Endothelial cell of umbilical vein (primary cell): ENCODE measurements at regions not wholly inside any gene's neighbourhood (a gene's known extent, or its start where the extent isn't known, plus 50 kb on each side); places are given as distances from the start of the nearest gene placed in this dataset.

ENCODE experiments used
- BruUV-seq: library from RNA; stranded (reverse); fragments of 400-500 nt; replicated peaks from 2 replicates; lab custom pipeline; 2021; lab: Mats Ljungman, UMichigan
- CTCF ChIA-PET: fragments of 300-600, 350-600 bp; sonication (Branson Sonifier 250); formaldehyde crosslinking; loops from one replicate; lab custom pipeline; 2021; ENCODE audit warnings: antibody characterized with exemption, inconsistent platforms; lab: Charles Lee
- POLR2A ChIA-PET: fragments of 300-600, 350-600 bp; sonication (Branson Sonifier 250); formaldehyde crosslinking; loops from one replicate; lab custom pipeline; 2021; ENCODE audit warnings: antibody characterized with exemption, inconsistent platforms; lab: Charles Lee
- DNase-seq: peaks from one replicate; pipeline ENCODE4 v3.0.0-alpha.2; 2011; ENCODE audit warnings: low read depth, low spot score
- FAIRE-seq: peaks from 2 replicates; lab custom pipeline; 2011; peaks lifted over from hg19 to GRCh38; lab: Jason Lieb, UNC
- H2AFZ ChIP-seq: 2 replicates; pipeline ENCODE4 v1.6.0; 2012; ENCODE audit warnings: low read depth, low read length, control low read depth, inconsistent platforms
- H3K27ac ChIP-seq: 2 replicates; pipeline ENCODE4 v1.5.1; 2011; ENCODE audit warnings: low read depth, mild to moderate bottlenecking, control low read depth, low read length, moderate library complexity; ENCODE audit not compliant: insufficient read depth
- H3K27me3 ChIP-seq, 2 experiments: 2 replicates each; pipeline versions ENCODE4 v1.6.0 to v1.6.1; 2011; ENCODE audit warnings: low read length in 2 of 2, mixed read lengths in 1 of 2; ENCODE audit not compliant: control insufficient read depth in 2 of 2, insufficient read depth in 2 of 2
- H3K36me3 ChIP-seq, 2 experiments: 2 replicates in 1 of 2; 3 replicates in 1 of 2; pipeline ENCODE4 v1.5.1; 2011; ENCODE audit warnings: low read length in 2 of 2, mild to moderate bottlenecking in 1 of 2, moderate library complexity in 1 of 2; ENCODE audit not compliant: control insufficient read depth in 2 of 2, insufficient read depth in 2 of 2; ENCODE audit errors: extremely low read depth in 1 of 2
- H3K4me1 ChIP-seq: 3 replicates; pipeline ENCODE4 v1.5.1; 2011; ENCODE audit warnings: mild to moderate bottlenecking, low read length; ENCODE audit not compliant: control insufficient read depth, insufficient read depth; ENCODE audit errors: extremely low read depth
- H3K4me2 ChIP-seq: 2 replicates; pipeline ENCODE4 v1.6.1; 2011; ENCODE audit warnings: low read length, control low read depth, mixed read lengths; ENCODE audit not compliant: insufficient read depth
- H3K4me3 ChIP-seq, 3 experiments: fragments of 200-600 bp in 1 of 3; sonication (generic), shearing (Covaris generic) in 1 of 3; replicated peaks in 1 of 3; 2 replicates each; pipeline ENCODE4 v1.5.1; 2011 to 2016; ENCODE audit warnings: control low read depth in 3 of 3, low read length in 3 of 3, mild to moderate bottlenecking in 2 of 3, inconsistent platforms in 1 of 3, low read depth in 1 of 3, moderate library complexity in 1 of 3; ENCODE audit not compliant: insufficient read depth in 1 of 3
- H3K79me2 ChIP-seq: 2 replicates; pipeline ENCODE4 v1.6.0; 2012; ENCODE audit warnings: low read length, inconsistent platforms; ENCODE audit not compliant: control insufficient read depth, insufficient read depth
- H3K9ac ChIP-seq: replicated peaks from 2 replicates; pipeline ENCODE3; 2011; ENCODE audit warnings: low read length, control low read depth; ENCODE audit not compliant: insufficient read depth; ENCODE audit errors: extremely low read depth
- H3K9me1 ChIP-seq: replicated peaks from 3 replicates; pipeline ENCODE4 v1.6.0; 2011; ENCODE audit warnings: mild to moderate bottlenecking, low read length; ENCODE audit not compliant: control insufficient read depth, insufficient read depth; ENCODE audit errors: extremely low read depth
- H3K9me3 ChIP-seq: replicated peaks from 2 replicates; pipeline ENCODE4 v1.5.1; 2012; ENCODE audit warnings: low read length, inconsistent platforms; ENCODE audit not compliant: control insufficient read depth, insufficient read depth
- H4K20me1 ChIP-seq: replicated peaks from 2 replicates; pipeline ENCODE3; 2011; ENCODE audit warnings: mild to moderate bottlenecking, low read length; ENCODE audit not compliant: control insufficient read depth, insufficient read depth; ENCODE audit errors: extremely low read depth
- EZH2 ChIP-seq: IDR thresholded peaks from 2 replicates; pipeline ENCODE4 v1.6.1; 2012; ENCODE audit warnings: borderline replicate concordance, low read depth, mild to moderate bottlenecking, moderate library complexity, low read length, inconsistent platforms; ENCODE audit not compliant: severe bottlenecking
- FOS ChIP-seq: IDR thresholded peaks from 2 replicates; pipeline ENCODE4 v1.6.1; 2011; ENCODE audit warnings: mild to moderate bottlenecking, low read length, moderate library complexity, borderline replicate concordance; ENCODE audit not compliant: insufficient read depth
- GATA2 ChIP-seq: IDR thresholded peaks from 2 replicates; pipeline ENCODE4 v1.7.0; 2011; ENCODE audit warnings: low read depth, mild to moderate bottlenecking, moderate library complexity, mixed read lengths, low read length; ENCODE audit not compliant: insufficient read length, insufficient read depth
- JUN ChIP-seq: IDR thresholded peaks from 2 replicates; pipeline ENCODE4 v1.6.1; 2011; ENCODE audit warnings: borderline replicate concordance, low read depth; ENCODE audit not compliant: insufficient read length, insufficient read depth
- MYC ChIP-seq: IDR thresholded peaks from one replicate; pipeline ENCODE4 v1.6.1; 2011; ENCODE audit warnings: mild to moderate bottlenecking, low read depth, low read length
- POLR2A ChIP-seq: IDR thresholded peaks from 2 replicates; pipeline ENCODE4 v1.6.1; 2012; ENCODE audit warnings: low read depth, mild to moderate bottlenecking, control low read depth, low read length
- POLR2AphosphoS5 ChIP-seq: IDR thresholded peaks from 2 replicates; pipeline ENCODE4 v1.6.1; 2012; ENCODE audit warnings: low read depth, mild to moderate bottlenecking, control low read depth, low read length, moderate library complexity; ENCODE audit not compliant: insufficient read depth
- dilution Hi-C: fragments of 300-500 bp; cut with MboI; formaldehyde crosslinking; loops from one replicate; pipeline ENCODE4 v1.15.0; 2019; ENCODE audit warnings: low sequenced_read_pairs; ENCODE audit not compliant: extremely low pct_ligation_motif_present
- intact Hi-C: fragments of 100-400 bp; cut with micrococcal nuclease; formaldehyde crosslinking; loops from one replicate; pipeline ENCODE4 v1.10.0; 2022
- TF ChIP-seq, protein P1 (sequence below): IDR thresholded peaks from 2 replicates; pipeline ENCODE4 v1.6.1; 2011; ENCODE audit not compliant: insufficient read depth, insufficient read length
- TF ChIP-seq, protein P2 (sequence below), 2 donors: IDR thresholded peaks; 1 replicate in 1 of 2; 2 replicates in 1 of 2; pipeline ENCODE4 v1.5.1; 2011; ENCODE audit warnings: low read length in 2 of 2, mild to moderate bottlenecking in 2 of 2, moderate library complexity in 2 of 2, control low read depth in 1 of 2, inconsistent platforms in 1 of 2, low read depth in 1 of 2; ENCODE audit not compliant: insufficient read depth in 1 of 2; ENCODE audit errors: extremely low read depth in 1 of 2

DNA sequence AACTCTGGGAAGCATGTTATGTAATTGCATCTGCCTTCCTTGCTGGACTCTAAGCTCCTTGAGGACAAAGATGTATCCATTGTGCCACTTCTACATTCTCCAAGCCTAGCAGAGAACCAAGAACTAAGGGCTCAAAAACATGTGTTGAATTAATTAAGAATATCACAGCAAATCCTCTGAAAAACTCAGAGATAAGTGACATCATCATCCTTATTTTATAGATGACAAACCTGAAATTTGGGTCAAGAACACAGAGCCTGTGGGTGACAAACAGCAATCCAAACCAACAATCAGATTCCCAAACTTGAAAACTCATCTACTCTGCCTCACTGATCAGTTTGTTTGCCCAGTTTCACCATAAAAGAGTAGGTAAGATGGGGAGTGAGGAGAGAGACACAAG is 503.6 kb upstream of the LRRN3 start:
- no peak overlapping the region for H3K4me3 ChIP-seq
- H3K4me2 ChIP-seq = no peak overlapping the region
- H3K79me2 ChIP-seq = no peaks in the 10 kb centered on the region
- no peaks in the 10 kb centered on the region for H3K4me1 ChIP-seq
- no peaks in the 10 kb centered on the region for H3K9me3 ChIP-seq
- TF ChIP-seq POLR2AphosphoS5 (no peak), MYC (no peak), POLR2A (no peak), JUN (no peak), EZH2 (no peak), GATA2 (no peak), FOS (no peak)
- TF ChIP-seq, protein P1, sequence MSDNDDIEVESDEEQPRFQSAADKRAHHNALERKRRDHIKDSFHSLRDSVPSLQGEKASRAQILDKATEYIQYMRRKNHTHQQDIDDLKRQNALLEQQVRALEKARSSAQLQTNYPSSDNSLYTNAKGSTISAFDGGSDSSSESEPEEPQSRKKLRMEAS = no peak
- TF ChIP-seq, protein P2, sequence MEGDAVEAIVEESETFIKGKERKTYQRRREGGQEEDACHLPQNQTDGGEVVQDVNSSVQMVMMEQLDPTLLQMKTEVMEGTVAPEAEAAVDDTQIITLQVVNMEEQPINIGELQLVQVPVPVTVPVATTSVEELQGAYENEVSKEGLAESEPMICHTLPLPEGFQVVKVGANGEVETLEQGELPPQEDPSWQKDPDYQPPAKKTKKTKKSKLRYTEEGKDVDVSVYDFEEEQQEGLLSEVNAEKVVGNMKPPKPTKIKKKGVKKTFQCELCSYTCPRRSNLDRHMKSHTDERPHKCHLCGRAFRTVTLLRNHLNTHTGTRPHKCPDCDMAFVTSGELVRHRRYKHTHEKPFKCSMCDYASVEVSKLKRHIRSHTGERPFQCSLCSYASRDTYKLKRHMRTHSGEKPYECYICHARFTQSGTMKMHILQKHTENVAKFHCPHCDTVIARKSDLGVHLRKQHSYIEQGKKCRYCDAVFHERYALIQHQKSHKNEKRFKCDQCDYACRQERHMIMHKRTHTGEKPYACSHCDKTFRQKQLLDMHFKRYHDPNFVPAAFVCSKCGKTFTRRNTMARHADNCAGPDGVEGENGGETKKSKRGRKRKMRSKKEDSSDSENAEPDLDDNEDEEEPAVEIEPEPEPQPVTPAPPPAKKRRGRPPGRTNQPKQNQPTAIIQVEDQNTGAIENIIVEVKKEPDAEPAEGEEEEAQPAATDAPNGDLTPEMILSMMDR (IDR thresholded peaks at IDR 0.05; ENCODE audit: extremely low read depth in 1 of 2, insufficient read depth in 1 of 2, low read depth in 1 of 2, low read length in 2 of 2) = no peak
- FAIRE-seq (no peak), DNase-seq (no peak)
- intact Hi-C loops (no loop called here), dilution Hi-C loops (no loop called here)
- H3K27ac ChIP-seq = no peak overlapping the region
- ChIA-PET CTCF (no interaction called here), POLR2A (no interaction called here)
- no peak overlapping the region for H3K9ac ChIP-seq
- H3K9me1 ChIP-seq = no peaks in the 10 kb centered on the region
- H3K27me3 ChIP-seq = no peaks in the 10 kb centered on the region
- no peak overlapping the region for H2AFZ ChIP-seq
- H3K36me3 ChIP-seq = no peaks in the 10 kb centered on the region
- H4K20me1 ChIP-seq = no peaks in the 10 kb centered on the region
- no TSS peak for BruUV-seq
